Left hindlimb (tissue), 1 donor: ENCODE measurements at regions not wholly inside any gene's neighbourhood (a gene's known extent, or its start where the extent isn't known, plus 50 kb on each side); places are given as distances from the start of the nearest gene placed in this dataset.
"Not testable (repeated sequence)": the region's sequence is repeated elsewhere in the genome, so short reads cannot be mapped to it uniquely, and the experiment has no call there.

Experiments
- DNase-seq: peaks from one replicate; pipeline ENCODE4 v3.0.0-alpha.2; 2018

GRCh38 chr16:58878641-58879040 lies 144.5 kb upstream of the GOT2 start:
- not testable (repeated sequence) for DNase-seq

- no peak for DNase-seq
Observed at GRCh38 chr16:58866935-58867334, 132.8 kb upstream of the GOT2 start.

DNA sequence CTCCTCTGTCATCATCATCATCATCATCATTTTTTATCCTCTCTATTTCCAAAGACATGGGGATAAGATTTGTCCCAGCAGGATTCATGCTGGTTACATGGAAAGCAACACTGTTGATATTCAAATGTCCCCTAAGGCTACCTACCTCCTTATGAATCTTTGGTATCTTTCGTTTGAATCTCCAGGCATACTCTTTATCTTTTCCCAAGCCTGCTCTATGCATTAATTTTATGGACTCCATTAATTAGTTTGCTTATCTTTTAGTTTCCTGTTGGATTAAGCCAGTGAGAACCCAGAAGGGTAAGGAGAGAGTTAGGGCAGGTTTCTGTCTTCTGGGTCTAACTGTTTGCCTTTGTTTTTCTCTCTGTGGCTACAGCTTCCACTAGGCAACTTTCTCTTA lies 129.6 kb upstream of the GOT2 start:
- DNase-seq = no peak

DNA sequence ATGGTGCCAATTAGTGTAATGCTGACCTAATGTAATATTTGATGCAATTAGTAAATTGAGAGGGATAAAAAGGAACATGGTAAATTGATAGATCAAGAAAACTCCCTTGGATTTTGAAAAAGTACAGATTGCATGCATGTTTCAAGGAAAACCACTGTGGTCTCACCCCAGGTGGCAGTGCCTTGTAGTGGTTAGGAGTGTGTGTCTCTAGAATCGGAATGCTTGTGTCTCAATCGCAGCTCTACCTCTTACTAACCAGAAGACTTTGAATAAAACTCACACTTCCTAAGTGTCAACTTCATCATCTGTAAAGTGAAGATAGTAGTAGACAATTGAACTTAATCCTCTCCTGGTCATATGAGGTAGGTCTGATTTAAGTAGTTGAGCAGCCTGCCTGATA lies 128.9 kb upstream of the GOT2 start:
- no peak for DNase-seq

- DNase-seq = no peak
Observed at GRCh38 chr16:58862334-58863021, 128.4 kb upstream of the GOT2 start.

GRCh38 chr16:58859958-58860669 lies 126.0 kb upstream of the GOT2 start:
- no peak for DNase-seq

- DNase-seq = not testable (repeated sequence)
Observed at GRCh38 chr16:58858577-58858976, 124.5 kb upstream of the GOT2 start.

DNA sequence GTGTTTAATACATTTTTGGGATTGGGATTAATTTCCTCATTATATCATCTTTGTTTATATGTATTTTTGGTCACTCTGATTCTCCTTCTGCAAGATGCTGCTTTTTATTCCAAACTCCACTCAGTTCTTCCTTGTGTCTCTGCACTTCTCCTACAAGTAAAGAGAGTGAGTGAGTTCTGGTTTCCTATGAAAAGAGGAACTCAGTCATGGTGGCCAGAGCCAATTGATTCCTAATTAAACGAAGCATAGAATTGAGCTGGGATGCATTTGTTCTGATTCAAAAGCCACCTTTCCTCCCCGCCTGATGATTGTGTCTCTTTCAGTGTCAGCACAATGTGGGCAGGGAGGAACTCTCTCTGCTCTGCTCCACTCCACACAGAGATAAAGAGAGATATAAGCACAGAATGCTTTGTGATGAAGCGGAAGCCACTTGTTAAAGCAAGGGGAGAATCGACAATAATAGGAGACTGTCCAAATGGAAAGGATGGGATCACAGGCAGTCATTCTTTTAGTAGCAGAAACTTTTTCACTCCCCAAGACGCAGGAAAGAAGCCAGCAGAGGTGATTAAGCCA lies 121.3 kb upstream of the GOT2 start:
- no peak for DNase-seq

GRCh38 chr16:58853854-58854791 lies 120.0 kb upstream of the GOT2 start:
- DNase-seq = no peak

DNA sequence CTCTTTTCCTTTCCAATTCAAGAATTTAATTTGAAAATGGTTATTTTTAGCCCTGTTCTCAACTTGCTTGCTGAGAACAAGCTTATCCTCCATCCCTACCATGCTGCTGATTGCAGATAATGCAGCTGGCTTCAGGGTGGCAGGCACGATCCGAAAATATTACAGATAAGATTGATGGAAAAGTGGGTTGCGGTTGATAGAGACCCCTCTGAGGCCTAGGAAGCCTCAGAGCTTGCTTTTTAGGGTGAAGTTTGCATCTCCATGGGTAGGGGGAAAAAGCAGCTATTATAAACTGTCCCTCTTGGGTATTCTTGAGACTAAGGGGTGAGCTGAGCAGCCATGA lies 116.5 kb upstream of the GOT2 start:
- DNase-seq = no peak

DNA sequence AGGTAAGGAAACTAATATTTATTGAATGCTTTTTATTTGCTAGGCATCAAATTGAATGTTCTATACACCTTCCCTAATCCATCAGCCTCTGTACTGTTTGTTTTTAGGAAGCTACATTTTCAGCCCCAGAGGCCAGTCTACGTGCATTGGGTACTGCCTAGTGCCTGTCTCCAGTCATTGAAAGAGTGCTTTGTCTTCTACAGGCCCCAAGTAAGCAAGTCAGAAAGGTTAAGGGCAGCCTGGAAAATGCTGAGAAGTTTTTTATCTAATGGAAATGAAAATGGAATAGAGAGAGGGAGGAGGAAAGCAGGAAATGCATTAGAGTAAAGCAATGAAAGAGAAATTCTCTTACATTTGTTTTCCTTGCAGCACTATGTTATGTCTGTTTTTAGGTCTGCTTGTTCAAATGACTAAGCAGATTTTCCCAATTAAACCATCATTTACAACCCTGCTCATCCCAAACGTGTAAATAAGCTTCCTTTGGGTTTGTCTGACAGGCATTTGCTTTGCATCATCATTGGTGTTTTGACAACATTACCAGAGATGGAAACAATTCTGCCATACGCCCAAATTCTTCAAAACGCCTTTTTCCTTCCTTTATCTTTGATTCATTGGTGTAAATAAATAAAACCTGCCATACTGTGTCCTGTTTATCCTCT lies 116.0 kb upstream of the GOT2 start:
- DNase-seq = no peak

GRCh38 chr16:58848662-58849002 lies 114.5 kb upstream of the GOT2 start:
- no peak for DNase-seq

- DNase-seq = no peak
Observed at GRCh38 chr16:58847902-58848661, 114.0 kb upstream of the GOT2 start.

GRCh38 chr16:58846226-58846625 lies 112.1 kb upstream of the GOT2 start:
- not testable (repeated sequence) for DNase-seq

- DNase-seq = no peak
Observed at GRCh38 chr16:58843675-58844074, 109.6 kb upstream of the GOT2 start.

GRCh38 chr16:58842746-58843145 lies 108.6 kb upstream of the GOT2 start:
- DNase-seq = no peak

- no peak for DNase-seq
Observed at GRCh38 chr16:58842156-58842555, 108.0 kb upstream of the GOT2 start.

- no peak for DNase-seq
Observed at GRCh38 chr16:58837950-58838349, 103.8 kb upstream of the GOT2 start.

- no peak for DNase-seq
Observed at GRCh38 chr16:58836427-58836826, 102.3 kb upstream of the GOT2 start.

- no peak for DNase-seq
Observed at GRCh38 chr16:58832386-58832895, 98.3 kb upstream of the GOT2 start.

GRCh38 chr16:58831386-58831785 lies 97.3 kb upstream of the GOT2 start:
- DNase-seq = no peak
